AG04449 (cell line): ENCODE measurements at regions not wholly inside any gene's neighbourhood (a gene's known extent, or its start where the extent isn't known, plus 50 kb on each side); places are given as distances from the start of the nearest gene placed in this dataset.
"Not testable (repeated sequence)": the region's sequence is repeated elsewhere in the genome, so short reads cannot be mapped to it uniquely, and the experiment has no call there.

Source experiments
- CTCF ChIA-PET: fragments of 350-600 bp; formaldehyde crosslinking; extraction: SDS; loops from one replicate; lab custom pipeline; 2021; ENCODE audit warnings: antibody characterized with exemption; lab: Yijun Ruan, JAX
- POLR2A ChIA-PET: fragments of 400-600, 350-600 bp; formaldehyde crosslinking; extraction: SDS; loops from one replicate; lab custom pipeline; 2020; ENCODE audit warnings: antibody characterized with exemption, inconsistent platforms; lab: Yijun Ruan, JAX
- DNase-seq: peaks from one replicate; pipeline ENCODE4 v3.0.0-alpha.2; 2010; ENCODE audit warnings: low read depth, low spot score
- H3K4me3 ChIP-seq: 2 replicates; pipeline ENCODE4 v1.5.1; 2011; ENCODE audit warnings: low read depth, mild to moderate bottlenecking, control low read depth, low read length
- CTCF ChIP-seq: IDR thresholded peaks from one replicate; pipeline ENCODE4 v1.5.1; 2011; ENCODE audit warnings: mild to moderate bottlenecking, moderate library complexity, low read length, control low read depth, inconsistent platforms; ENCODE audit not compliant: insufficient read depth; ENCODE audit errors: missing control alignments

DNA sequence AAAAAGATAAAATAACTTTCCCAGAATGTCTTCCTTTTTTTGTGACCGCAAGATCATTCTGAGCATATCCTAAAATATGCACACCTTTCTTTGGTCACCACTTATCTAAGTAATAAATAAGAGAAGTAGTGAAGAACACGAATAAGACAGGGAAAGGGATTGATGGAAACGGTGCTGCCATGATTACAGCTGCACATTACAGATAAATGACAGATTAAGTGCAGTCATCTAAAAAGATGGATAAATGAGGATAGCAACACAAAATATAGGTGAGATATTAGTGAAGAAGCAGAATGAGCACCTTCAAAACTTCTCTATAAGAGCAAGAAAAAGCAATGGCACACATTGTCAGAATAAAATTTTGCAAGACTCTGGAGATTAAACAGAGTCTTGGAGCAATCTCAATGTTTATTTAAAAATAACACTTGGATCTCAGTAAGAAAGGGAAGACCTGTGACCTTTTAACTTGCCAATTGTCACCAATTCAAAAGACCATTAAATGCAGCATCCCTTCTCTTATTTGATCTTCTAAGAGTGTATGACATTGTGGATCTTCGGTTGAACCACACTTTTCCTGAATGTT is 567.1 kb downstream of the KCNJ2 start:
- TF ChIP-seq CTCF = no peak
- POLR2A ChIA-PET = no interaction called here
- H3K4me3 ChIP-seq = no peak overlapping the region
- no peak for DNase-seq
- CTCF ChIA-PET = no interaction called here

DNA sequence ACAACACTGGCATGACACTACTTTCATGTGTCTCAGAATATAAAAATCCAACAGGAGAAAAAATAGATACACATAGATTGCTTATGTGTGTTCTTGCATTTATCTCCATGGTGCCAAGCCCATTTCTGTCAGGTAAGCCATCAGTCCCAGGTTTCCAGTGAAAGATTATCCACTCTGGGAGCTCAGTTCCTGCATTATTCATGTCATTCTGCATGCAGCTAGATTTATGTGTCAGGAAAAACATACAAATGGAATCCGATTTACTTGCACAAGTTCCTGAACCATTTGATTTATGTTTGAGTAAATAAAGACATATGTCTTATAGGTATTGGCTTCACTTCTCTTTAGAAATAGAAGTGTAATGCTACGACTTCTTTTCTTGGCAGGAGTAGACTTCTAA is 569.7 kb downstream of the KCNJ2 start:
- ChIA-PET CTCF (no interaction called here), POLR2A (no interaction called here)
- no peak for TF ChIP-seq CTCF
- DNase-seq = no peak
- H3K4me3 ChIP-seq = no peak overlapping the region

DNA sequence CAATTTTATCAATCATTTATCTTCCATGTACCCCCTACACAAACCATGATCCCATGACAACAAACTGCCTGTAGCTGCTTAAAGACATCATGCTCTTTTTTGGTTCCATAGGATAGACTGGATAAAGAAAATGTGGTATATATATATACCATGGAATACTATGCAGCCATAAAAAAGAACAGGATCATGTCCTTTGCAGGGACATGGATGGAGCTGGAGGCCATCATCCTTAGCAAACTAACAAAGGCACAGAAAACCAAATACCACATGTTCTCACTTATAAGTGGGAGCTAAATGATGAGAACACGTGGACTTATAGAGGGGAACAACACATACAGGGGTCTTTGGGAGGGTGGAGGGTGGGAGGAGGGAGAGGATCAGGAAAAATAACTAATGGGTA is 577.2 kb downstream of the KCNJ2 start:
- CTCF ChIA-PET = interaction anchor here (1.5 kb wide), 1 partner anchor 20 kb away, joined by 3 read pairs; no protein-coding TSS in a partner anchor
- POLR2A ChIA-PET, DNase-seq, H3K4me3 ChIP-seq: not testable (repeated sequence)

GRCh38 chr17:70750983-70751382 is 581.7 kb downstream of the KCNJ2 start:
- TF ChIP-seq CTCF = no peak
- no peak overlapping the region for H3K4me3 ChIP-seq
- POLR2A ChIA-PET = no interaction called here
- CTCF ChIA-PET = no interaction called here
- DNase-seq = no peak

- CTCF ChIA-PET, DNase-seq, POLR2A ChIA-PET, H3K4me3 ChIP-seq: not testable (repeated sequence)
These were observed 583.1 kb downstream of the KCNJ2 start for GRCh38 chr17:70752461-70752860.

DNA sequence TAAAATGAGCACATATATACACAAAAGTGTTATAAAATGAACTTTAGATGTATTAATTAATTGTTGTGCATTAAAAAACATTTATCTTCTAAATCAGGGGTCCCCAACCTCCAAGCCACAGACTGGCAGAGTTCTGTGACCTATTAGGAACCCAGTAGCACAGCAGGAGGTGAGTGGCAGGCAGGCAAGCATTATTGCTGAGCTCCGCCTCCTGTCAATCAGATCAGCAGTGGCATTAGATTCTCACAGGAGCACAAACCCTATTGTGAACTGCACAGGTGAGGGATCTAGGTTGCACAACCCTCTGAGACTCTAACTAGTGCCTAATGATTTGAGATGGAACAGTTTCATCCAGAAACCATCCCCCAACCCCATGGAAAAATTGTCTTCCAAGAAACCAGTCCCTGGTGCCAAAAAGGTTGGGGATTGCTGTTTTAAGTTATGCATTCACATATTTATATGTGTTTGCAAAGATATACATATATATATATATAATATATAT is 583.7 kb downstream of the KCNJ2 start:
- no peak for TF ChIP-seq CTCF
- ChIA-PET POLR2A (no interaction called here), CTCF (no interaction called here)
- no peak overlapping the region for H3K4me3 ChIP-seq
- DNase-seq = no peak

DNA sequence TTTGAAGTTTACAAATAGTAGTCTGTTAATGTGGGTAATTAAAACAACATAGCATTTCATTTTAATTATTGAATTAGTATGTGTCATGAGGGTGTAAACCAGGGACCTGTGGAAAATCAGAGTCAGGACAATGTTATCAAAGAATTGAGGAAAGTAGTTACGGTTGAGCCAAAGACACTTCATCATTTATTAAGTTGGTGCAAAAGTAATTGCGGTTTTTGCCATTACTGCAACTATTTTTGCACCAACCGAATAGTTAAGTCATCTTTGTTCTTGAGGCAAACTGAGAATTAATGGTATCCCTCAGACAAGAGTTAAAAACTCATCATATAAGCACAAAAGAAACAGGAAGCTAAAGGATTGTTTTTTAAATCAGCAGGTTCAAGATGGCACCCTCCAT is 593.7 kb downstream of the KCNJ2 start:
- no peak for DNase-seq
- CTCF ChIA-PET = no interaction called here
- no peak for TF ChIP-seq CTCF
- no peak overlapping the region for H3K4me3 ChIP-seq
- POLR2A ChIA-PET = no interaction called here
